K562 (cell line): ENCODE measurements at regions not wholly inside any gene's neighbourhood (a gene's known extent, or its start where the extent isn't known, plus 50 kb on each side); places are given as distances from the start of the nearest gene placed in this dataset.
A peak's percentile ranks its signal among the peaks of the same experiment; 100 is the strongest.

Experiments
- ATAC-seq: fragments of 200-7000 bp; cut with Tn5 transposase; 3 replicates; pipeline ENCODE4 v1.9.1; 2020; ENCODE audit warnings: moderate library complexity
- BruUV-seq: library from RNA; stranded (reverse); fragments of 400-500 nt; replicated peaks from 2 replicates; lab custom pipeline; 2021; lab: Mats Ljungman, UMichigan
- CTCF ChIA-PET: fragments of 300-600 bp; formaldehyde crosslinking; extraction: SDS; loops from one replicate; lab custom pipeline; 2021; ENCODE audit warnings: low intra/inter-chr PET ratio; lab: Yijun Ruan, JAX
- POLR2A ChIA-PET: fragments of 300-600, 350-650 bp; sonication (Branson Sonifier 250); formaldehyde crosslinking; extraction: SDS; loops from one replicate; lab custom pipeline; 2021; ENCODE audit warnings: antibody characterized with exemption, inconsistent platforms; lab: Yijun Ruan, JAX
- DNase-seq, 4 experiments: peaks; one replicate each; pipeline versions ENCODE4 v3.0.0 to v3.0.0-alpha.2; 2011 to 2018; ENCODE audit warnings: low spot score in 3 of 4, mixed read lengths in 3 of 4; ENCODE audit errors: extremely low read depth in 1 of 4
- FAIRE-seq: peaks from 2 replicates; lab custom pipeline; 2011; peaks lifted over from hg19 to GRCh38; lab: Jason Lieb, UNC
- H2AFZ ChIP-seq: 2 replicates; pipeline ENCODE4 v1.6.0; 2011; ENCODE audit warnings: low read depth, low read length, control low read depth, inconsistent platforms
- H3K27ac ChIP-seq: fragments of 200-600 bp; 3 replicates; pipeline ENCODE4 v1.8.0; 2011; ENCODE audit warnings: low read depth, mild to moderate bottlenecking, control low read depth, inconsistent platforms, low read length, moderate library complexity, mixed read lengths; ENCODE audit errors: extremely low read depth
- H3K27me3 ChIP-seq, 2 experiments: fragments of 300-600 bp in 1 of 2; 2 replicates in 1 of 2; 3 replicates in 1 of 2; pipeline versions ENCODE4 v1.6.0 to v1.8.0; 2011; ENCODE audit warnings: inconsistent platforms in 2 of 2, low read length in 2 of 2, mild to moderate bottlenecking in 1 of 2, mixed read lengths in 1 of 2, moderate library complexity in 1 of 2; ENCODE audit not compliant: control insufficient read depth in 2 of 2, insufficient read depth in 2 of 2
- H3K36me3 ChIP-seq: fragments of 300-600 bp; 3 replicates; pipeline ENCODE4 v1.8.0; 2011; ENCODE audit warnings: mild to moderate bottlenecking, low read length, inconsistent platforms; ENCODE audit not compliant: control insufficient read depth, insufficient read depth
- H3K4me1 ChIP-seq, 2 experiments: fragments of 200-600 bp in 1 of 2; replicated peaks in 1 of 2; 2 replicates in 1 of 2; 3 replicates in 1 of 2; pipeline versions ENCODE4 v1.5.1 to v1.8.0; 2011; ENCODE audit warnings: inconsistent platforms in 2 of 2, low read length in 2 of 2, mild to moderate bottlenecking in 1 of 2, mixed read lengths in 1 of 2, moderate library complexity in 1 of 2; ENCODE audit not compliant: control insufficient read depth in 2 of 2, insufficient read depth in 2 of 2
- H3K4me2 ChIP-seq: 2 replicates; pipeline ENCODE4 v1.6.1; 2011; ENCODE audit warnings: low read length, control low read depth, inconsistent platforms, mixed read lengths; ENCODE audit not compliant: insufficient read depth
- H3K4me3 ChIP-seq: fragments of 200-600 bp; sonication (generic), shearing (Covaris generic); 2 replicates; pipeline ENCODE4 v1.5.1; 2016; ENCODE audit warnings: control low read depth, inconsistent platforms
- H3K79me2 ChIP-seq: fragments of 200-600 bp; 3 replicates; pipeline ENCODE4 v1.8.0; 2011; ENCODE audit warnings: low read length, inconsistent platforms; ENCODE audit not compliant: control insufficient read depth, insufficient read depth
- H3K9ac ChIP-seq, 2 experiments: 2 replicates each; pipeline versions ENCODE4 v1.6.0 to v1.6.1; 2011; ENCODE audit warnings: low read depth in 2 of 2, low read length in 2 of 2, control low read depth in 1 of 2, inconsistent platforms in 1 of 2, mild to moderate bottlenecking in 1 of 2, mixed read lengths in 1 of 2; ENCODE audit not compliant: insufficient read depth in 1 of 2
- H3K9me1 ChIP-seq: one replicate; pipeline ENCODE4 v1.6.0; 2011; ENCODE audit warnings: inconsistent platforms, mild to moderate bottlenecking, low read length, moderate library complexity; ENCODE audit not compliant: control insufficient read depth, insufficient read depth
- H3K9me3 ChIP-seq: replicated peaks from 2 replicates; pipeline ENCODE4 v1.5.1; 2011; ENCODE audit warnings: low read depth, low read length, inconsistent platforms; ENCODE audit not compliant: control insufficient read depth, insufficient read depth
- H4K20me1 ChIP-seq: replicated peaks from 2 replicates; pipeline ENCODE4 v1.6.1; 2011; ENCODE audit warnings: low read length, inconsistent platforms, mixed read lengths; ENCODE audit not compliant: control insufficient read depth, insufficient read depth
- CBFA2T2 ChIP-seq: fragments of 450-650 bp; conservative IDR thresholded peaks from 2 replicates; pipeline ENCODE4 v1.6.1; 2017; ENCODE audit warnings: mild to moderate bottlenecking
- ELF2 ChIP-seq: fragments of 250-450 bp; sonication (Bioruptor Pico); IDR thresholded peaks from 2 replicates; pipeline ENCODE4 v1.5.0; 2021; ENCODE audit warnings: mild to moderate bottlenecking
- ETV1 ChIP-seq: fragments of 450-650 bp; conservative IDR thresholded peaks from 2 replicates; pipeline ENCODE4 v1.6.1; 2016; ENCODE audit warnings: missing genetic modification characterization, control low read depth, low read depth, missing compliant biosample characterization
- GABPA ChIP-seq: fragments of 200-800 bp; sonication (Bioruptor generic); conservative IDR thresholded peaks from 2 replicates; pipeline ENCODE4 v1.6.1; 2016; ENCODE audit warnings: low read depth, missing genetic modification characterization, missing compliant biosample characterization
- GATAD2A ChIP-seq: fragments of 450-650 bp; IDR thresholded peaks from 2 replicates; pipeline ENCODE4 v1.6.1; 2017
- HNRNPK ChIP-seq: fragments of 200-400 bp; formaldehyde crosslinking; IDR thresholded peaks from one replicate; pipeline ENCODE4 v1.6.1; 2018; ENCODE audit warnings: mild to moderate bottlenecking, low read depth, low read length; ENCODE audit not compliant: poor library complexity, severe bottlenecking
- MAZ ChIP-seq, 2 experiments: fragments of 450-650 bp in 1 of 2; sonication (generic) in 1 of 2; formaldehyde crosslinking; IDR thresholded peaks in 1 of 2; conservative IDR thresholded peaks in 1 of 2; 2 replicates each; pipeline versions ENCODE4 v1.4.0 to v1.5.0; 2020; ENCODE audit warnings: mild to moderate bottlenecking in 1 of 2, missing genetic modification reagents in 1 of 2
- MED1 ChIP-seq: sonication (generic); formaldehyde crosslinking; IDR thresholded peaks from 2 replicates; pipeline ENCODE4 v1.8.1; 2023; ENCODE audit warnings: missing genetic modification reagents, borderline replicate concordance
- SAFB2 ChIP-seq: fragments of 200-400 bp; formaldehyde crosslinking; IDR thresholded peaks from 2 replicates; pipeline ENCODE4 v1.6.1; 2018; ENCODE audit warnings: borderline replicate concordance, low read length, low read depth, moderate library complexity; ENCODE audit not compliant: severe bottlenecking
- SAP30 ChIP-seq: fragments of 200-600 bp; sonication (generic); IDR thresholded peaks from 2 replicates; pipeline ENCODE4 v1.6.1; 2012; ENCODE audit warnings: borderline replicate concordance, low read depth, mild to moderate bottlenecking, moderate library complexity, low read length, control low read depth, inconsistent platforms; ENCODE audit not compliant: insufficient read depth, poor library complexity, severe bottlenecking
- TAF7 ChIP-seq: fragments of 450-650 bp; IDR thresholded peaks from 2 replicates; pipeline ENCODE4 v1.6.1; 2016; ENCODE audit warnings: missing genetic modification characterization, missing compliant biosample characterization
- UBTF ChIP-seq, 2 experiments: IDR thresholded peaks; 2 replicates each; pipeline ENCODE4 v1.6.1; 2012; ENCODE audit warnings: improper control_type of control experiment in 2 of 2, low read depth in 2 of 2, low read length in 2 of 2, borderline replicate concordance in 1 of 2
- ZNF175 ChIP-seq: fragments of 200-800 bp; sonication (Bioruptor generic); IDR thresholded peaks from 2 replicates; pipeline ENCODE4 v1.6.1; 2016; ENCODE audit warnings: low read depth, mild to moderate bottlenecking, missing genetic modification characterization, missing compliant biosample characterization
- ZNF280B ChIP-seq: fragments of 250-450 bp; sonication (Bioruptor Pico); IDR thresholded peaks from 2 replicates; pipeline ENCODE4 v1.5.1; 2021; ENCODE audit warnings: mild to moderate bottlenecking
- ZNF311 ChIP-seq: fragments of 250-450 bp; sonication (Bioruptor Pico); IDR thresholded peaks from 2 replicates; pipeline ENCODE4 v1.4.0; 2020; ENCODE audit warnings: mild to moderate bottlenecking, moderate library complexity
- ZNF436 ChIP-seq: fragments of 250-450, 450-650 bp; sonication (Bioruptor Pico); formaldehyde crosslinking; IDR thresholded peaks from 2 replicates; pipeline ENCODE4 v1.7.0; 2020; ENCODE audit warnings: mild to moderate bottlenecking
- in situ Hi-C: fragments of 300-500 bp; cut with MboI; formaldehyde crosslinking; loops from 4 replicates; pipeline ENCODE4 v1.15.0; 2018; ENCODE audit warnings: inconsistent platforms, mixed read lengths
- intact Hi-C: fragments of 100-400 bp; cut with micrococcal nuclease; formaldehyde crosslinking; loops from 2 replicates; pipeline ENCODE4 v1.14.2; 2022

GRCh38 chr6:26306232-26306631, 58.8 kb upstream of the BTN3A2 start (continued):
- no peak for TF ChIP-seq ZNF280B (CRISPR knock-in tag)
- no peak for TF ChIP-seq MED1
- TF ChIP-seq TAF7 (tag): no peak
- no peak for TF ChIP-seq SAP30
- TF ChIP-seq CBFA2T2: no peak
- TF ChIP-seq, all 486 proteins: peak for 5

GRCh38 chr6:26307850-26308249, 57.1 kb upstream of the BTN3A2 start:
- intact Hi-C loops (no loop called here), in situ Hi-C loops (no loop called here)
- no peaks in the 10 kb centered on the region for H3K36me3 ChIP-seq
- peak overlapping the region; percentile 70 for H2AFZ ChIP-seq
- ChIA-PET CTCF (no interaction called here), POLR2A (interaction anchor here (0.6 to 5.3 kb wide), 11 partner anchors 11 to 220 kb away, joined by 3 to 130 read pairs (median 5); a partner anchor contains a TSS)
- H3K27ac ChIP-seq: peak overlapping the region; percentile 34; the same call in 2 of the 3 replicates
- H3K79me2 ChIP-seq: no peaks in the 10 kb centered on the region
- TF ChIP-seq ELF2 (CRISPR knock-in tag): peak; percentile 43; the same call in 1 of the 2 replicates
- TF ChIP-seq ETV1: peak; percentile 41; the same call in 1 of the 2 replicates
- no peak for TF ChIP-seq HNRNPK
- TF ChIP-seq SAFB2: no peak
- 0 out of 2 replicates have a peak, but pooled peaks have one; percentile 46 for TF ChIP-seq ZNF311 (CRISPR knock-in tag)
- no peak for TF ChIP-seq UBTF (IDR thresholded peaks at IDR 0.05; ENCODE audit: borderline replicate concordance in 1 of 2, low read depth in 2 of 2, low read length in 2 of 2)
- no peak for TF ChIP-seq ZNF436 (CRISPR knock-in tag)
- no peak for TF ChIP-seq MED1
- TF ChIP-seq ZNF175 (CRISPR knock-in tag): 0 out of 2 replicates have a peak, but pooled peaks have one; percentile 27
- peak; percentile 59 for TF ChIP-seq GABPA (tag)
- no peak for TF ChIP-seq GATAD2A
- TF ChIP-seq MAZ (CRISPR knock-in tag; conservative IDR thresholded peaks at IDR 0.05 in 1 of 2, IDR thresholded peaks at IDR 0.05 in 1 of 2): 0 out of 4 replicates have a peak, but pooled peaks of 1 of the 2 experiments have one; percentile 35
- H3K9me1 ChIP-seq: no peaks in the 10 kb centered on the region
- BruUV-seq: no TSS peak
- H3K9ac ChIP-seq: no peak overlapping the region
- H4K20me1 ChIP-seq: no peaks in the 10 kb centered on the region
- peaks cover 12 to 56% of the 10 kb centered on the region in 2 experiments for H3K4me1 ChIP-seq
- DNase-seq (peak in 1 of 4 experiments; percentile 39), FAIRE-seq (no peak), ATAC-seq (no peak)
- no peaks in the 10 kb centered on the region for H3K9me3 ChIP-seq
- H3K4me3 ChIP-seq: no peak overlapping the region
- no peak overlapping the region for H3K4me2 ChIP-seq
- no peaks in the 10 kb centered on the region for H3K27me3 ChIP-seq
